ENCODE measurements at regions not wholly inside any gene's neighbourhood (a gene's known extent, or its start where the extent isn't known, plus 50 kb on each side); places are given as distances from the start of the nearest gene placed in this dataset.

DNA sequence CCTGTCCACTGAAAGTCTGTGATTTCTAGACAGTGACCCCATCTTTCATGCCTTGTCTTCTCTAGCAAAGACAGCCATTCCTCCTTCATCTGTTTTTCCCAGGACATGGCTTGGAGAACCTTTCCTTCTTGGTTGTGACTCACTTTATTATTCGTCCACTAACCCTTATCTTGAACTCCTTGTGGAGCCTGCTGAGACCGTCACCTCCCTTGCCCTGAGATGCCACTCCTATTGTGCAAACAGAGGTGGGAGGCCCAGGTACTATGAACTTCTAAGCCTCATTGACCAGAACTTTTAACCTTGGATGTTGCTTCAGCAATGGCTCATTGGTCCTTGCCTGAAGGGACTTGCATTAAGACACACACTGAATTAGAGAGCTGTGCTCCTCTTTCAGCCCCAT lies 117.5 kb downstream of the FOXD2 start:
- Histone ChIP-seq H3K4me1 (no peaks in the 10 kb centered on the region), H3K27ac (no peak overlapping the region), H3K36me3 (no peaks in the 10 kb centered on the region), H3K27me3 (peaks cover 49% of the 10 kb centered on the region), H3K9me3 (no peaks in the 10 kb centered on the region), H3K4me3 (no peak overlapping the region)
- DNase-seq (ENCODE audit: low spot score in 2 of 2): no peak
- WGBS: 81% methylated on average over 2 of the region's 2 CpGs
- no peak for TF ChIP-seq POLR2A (IDR thresholded peaks at IDR 0.05)
- TF ChIP-seq POLR2AphosphoS5 (IDR thresholded peaks at IDR 0.05): no peak
- no peak for TF ChIP-seq EP300 (IDR thresholded peaks at IDR 0.05)
- TF ChIP-seq, protein P1, sequence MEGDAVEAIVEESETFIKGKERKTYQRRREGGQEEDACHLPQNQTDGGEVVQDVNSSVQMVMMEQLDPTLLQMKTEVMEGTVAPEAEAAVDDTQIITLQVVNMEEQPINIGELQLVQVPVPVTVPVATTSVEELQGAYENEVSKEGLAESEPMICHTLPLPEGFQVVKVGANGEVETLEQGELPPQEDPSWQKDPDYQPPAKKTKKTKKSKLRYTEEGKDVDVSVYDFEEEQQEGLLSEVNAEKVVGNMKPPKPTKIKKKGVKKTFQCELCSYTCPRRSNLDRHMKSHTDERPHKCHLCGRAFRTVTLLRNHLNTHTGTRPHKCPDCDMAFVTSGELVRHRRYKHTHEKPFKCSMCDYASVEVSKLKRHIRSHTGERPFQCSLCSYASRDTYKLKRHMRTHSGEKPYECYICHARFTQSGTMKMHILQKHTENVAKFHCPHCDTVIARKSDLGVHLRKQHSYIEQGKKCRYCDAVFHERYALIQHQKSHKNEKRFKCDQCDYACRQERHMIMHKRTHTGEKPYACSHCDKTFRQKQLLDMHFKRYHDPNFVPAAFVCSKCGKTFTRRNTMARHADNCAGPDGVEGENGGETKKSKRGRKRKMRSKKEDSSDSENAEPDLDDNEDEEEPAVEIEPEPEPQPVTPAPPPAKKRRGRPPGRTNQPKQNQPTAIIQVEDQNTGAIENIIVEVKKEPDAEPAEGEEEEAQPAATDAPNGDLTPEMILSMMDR (IDR thresholded peaks at IDR 0.05): no peak

DNA sequence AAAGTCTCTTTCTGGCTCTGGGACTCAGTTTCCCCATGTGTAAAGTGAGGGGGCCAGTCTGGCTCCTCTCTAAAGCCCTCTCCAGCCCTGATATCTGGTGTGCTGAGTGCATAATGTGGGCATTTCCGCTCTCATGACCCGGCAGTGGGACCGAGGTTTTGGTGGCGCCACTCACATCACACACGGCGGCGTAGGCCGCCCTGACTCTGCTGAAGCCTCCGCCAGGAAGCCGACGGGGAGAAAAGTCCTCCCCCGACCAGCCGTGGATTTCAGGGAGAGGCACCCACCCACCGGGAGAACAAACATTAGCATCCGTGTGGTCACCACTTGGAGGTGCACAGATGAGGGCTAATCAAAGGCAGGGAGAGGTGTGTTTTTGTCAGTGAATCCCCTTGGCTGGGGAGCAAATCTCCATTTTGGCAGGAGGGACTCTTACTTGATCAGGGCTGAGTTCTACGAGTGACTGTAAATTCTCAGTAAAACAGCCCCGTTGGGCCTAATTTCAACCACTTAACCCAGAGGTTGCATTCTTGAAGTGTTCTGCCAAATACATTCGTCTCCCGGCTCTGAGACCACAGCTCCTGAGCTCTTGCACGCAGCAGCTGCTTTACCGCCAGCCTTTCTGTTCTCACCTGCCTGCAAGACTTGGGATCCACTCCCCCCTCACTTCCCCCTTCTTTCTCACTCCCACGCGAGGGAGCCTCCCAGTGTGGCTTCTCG lies 118.2 kb downstream of the FOXD2 start:
- H3K27ac ChIP-seq: no peak overlapping the region
- 67% methylated on average over 24 of the region's 24 CpGs for WGBS
- no peak overlapping the region for H3K4me3 ChIP-seq
- no peaks in the 10 kb centered on the region for H3K4me1 ChIP-seq
- DNase-seq (ENCODE audit: low spot score in 2 of 2): no peak
- H3K9me3 ChIP-seq: no peaks in the 10 kb centered on the region
- no peaks in the 10 kb centered on the region for H3K36me3 ChIP-seq
- peaks cover 49% of the 10 kb centered on the region for H3K27me3 ChIP-seq
- TF ChIP-seq, protein P1 (IDR thresholded peaks at IDR 0.05): no peak
- TF ChIP-seq EP300 (IDR thresholded peaks at IDR 0.05): no peak
- no peak for TF ChIP-seq POLR2AphosphoS5 (IDR thresholded peaks at IDR 0.05)
- TF ChIP-seq POLR2A (IDR thresholded peaks at IDR 0.05): no peak

DNA sequence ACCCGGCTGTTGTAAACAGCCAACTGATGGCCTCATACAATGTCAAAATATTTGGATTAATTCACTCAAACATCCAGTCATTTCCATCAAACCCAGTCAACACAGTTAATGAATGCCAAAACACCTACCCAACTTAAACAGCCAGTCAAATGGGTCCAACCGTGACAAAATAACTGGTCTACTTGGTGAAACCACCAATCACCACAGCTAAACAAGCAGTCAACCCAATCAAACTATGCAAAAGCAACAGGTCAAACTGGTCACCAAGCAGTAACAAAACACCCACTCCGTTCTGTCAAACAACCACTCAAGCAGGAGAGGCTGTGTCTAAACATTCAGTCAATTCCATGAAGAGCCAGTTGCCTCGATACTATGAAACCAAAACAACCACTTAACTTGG lies 119.2 kb downstream of the FOXD2 start:
- H3K9me3 ChIP-seq: no peaks in the 10 kb centered on the region
- no peaks in the 10 kb centered on the region for H3K36me3 ChIP-seq
- H3K4me1 ChIP-seq: no peaks in the 10 kb centered on the region
- H3K4me3 ChIP-seq: no peak overlapping the region
- WGBS: 87% methylated on average over 4 of the region's 4 CpGs
- no peak for DNase-seq (ENCODE audit: low spot score in 2 of 2)
- peaks cover 39% of the 10 kb centered on the region for H3K27me3 ChIP-seq
- no peak for TF ChIP-seq POLR2A (IDR thresholded peaks at IDR 0.05)
- H3K27ac ChIP-seq: no peak overlapping the region

DNA sequence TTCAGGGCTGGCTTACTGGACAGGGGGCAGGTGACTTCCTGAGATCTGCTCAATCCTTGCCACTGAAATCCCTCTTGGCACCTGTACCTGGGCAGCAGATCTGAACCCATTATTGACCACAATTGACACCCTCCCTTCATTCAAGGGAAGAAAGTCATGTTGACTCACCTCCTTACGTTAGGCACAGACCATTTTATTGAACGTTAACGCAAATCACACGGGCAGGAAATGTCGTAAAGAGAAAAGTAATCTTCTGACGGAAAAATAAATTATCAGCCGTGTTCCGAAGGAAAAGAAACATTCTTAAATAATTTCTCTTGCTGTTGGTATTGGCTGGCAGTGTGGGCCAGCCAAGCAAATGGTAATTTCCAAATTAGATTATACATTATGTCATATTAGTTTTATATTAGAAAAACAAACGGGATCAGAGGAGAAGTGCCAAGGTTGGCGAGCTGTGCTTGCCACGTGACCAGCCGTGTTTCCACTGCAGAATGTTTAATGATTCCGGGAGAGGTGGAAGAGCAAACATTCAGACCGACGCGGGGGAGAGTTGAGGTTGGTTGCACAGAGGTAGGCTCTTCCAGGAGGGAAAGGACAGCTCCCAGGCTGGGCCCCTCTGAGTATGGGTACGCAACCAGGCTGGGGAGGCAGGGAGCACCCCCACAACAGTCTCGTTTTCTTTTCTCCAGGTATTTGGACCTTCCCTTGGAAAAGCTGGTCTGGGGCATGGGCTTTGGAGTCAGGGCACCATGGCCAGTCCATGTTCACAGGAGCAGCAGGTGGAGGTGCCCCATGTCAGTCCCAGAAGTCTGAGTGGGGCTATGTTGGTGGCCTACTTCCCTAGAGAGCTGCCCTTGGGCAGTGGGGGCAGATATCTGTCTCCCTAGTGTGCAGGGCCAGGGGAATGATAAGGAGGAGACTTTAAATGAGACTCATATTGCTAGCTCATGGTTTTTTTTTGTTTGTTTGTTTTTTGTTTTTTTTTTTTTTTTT lies 121.1 kb downstream of the FOXD2 start:
- H3K27ac ChIP-seq: no peak overlapping the region
- 60% methylated on average over 18 of the region's 18 CpGs for WGBS
- H3K4me1 ChIP-seq: no peaks in the 10 kb centered on the region
- no peak for DNase-seq (ENCODE audit: low spot score in 2 of 2)
- peaks cover 35% of the 10 kb centered on the region for H3K27me3 ChIP-seq
- H3K9me3 ChIP-seq: no peaks in the 10 kb centered on the region
- H3K4me3 ChIP-seq: peak overlapping the region; percentile 13
- TF ChIP-seq EP300 (IDR thresholded peaks at IDR 0.05) (no peak), POLR2A (IDR thresholded peaks at IDR 0.05) (no peak), POLR2AphosphoS5 (IDR thresholded peaks at IDR 0.05) (no peak)
- TF ChIP-seq, protein P1 (IDR thresholded peaks at IDR 0.05): no peak
- no peaks in the 10 kb centered on the region for H3K36me3 ChIP-seq

- TF ChIP-seq POLR2A (IDR thresholded peaks at IDR 0.05) (no peak), POLR2AphosphoS5 (IDR thresholded peaks at IDR 0.05) (no peak), EP300 (IDR thresholded peaks at IDR 0.05) (no peak)
- TF ChIP-seq, protein P1 (IDR thresholded peaks at IDR 0.05): no peak
- no peaks in the 10 kb centered on the region for H3K4me1 ChIP-seq
- H3K27ac ChIP-seq: no peak overlapping the region
- peaks cover 30% of the 10 kb centered on the region for H3K27me3 ChIP-seq
- H3K4me3 ChIP-seq: no peak overlapping the region
- no peaks in the 10 kb centered on the region for H3K9me3 ChIP-seq
- DNase-seq (ENCODE audit: low spot score in 2 of 2): no peak
- H3K36me3 ChIP-seq: no peaks in the 10 kb centered on the region
- WGBS: 72% methylated on average over 7 of the region's 7 CpGs
Measured at GRCh38 chr1:47559944-47560695, 122.3 kb downstream of the FOXD2 start.

All from suprapubic skin (tissue), 4 donors.